HEK293 (cell line): ENCODE measurements at regions not wholly inside any gene's neighbourhood (a gene's known extent, or its start where the extent isn't known, plus 50 kb on each side); places are given as distances from the start of the nearest gene placed in this dataset.

Experiments
- CTCF ChIA-PET: fragments of 350-600 bp; formaldehyde crosslinking; extraction: SDS; loops from one replicate; lab custom pipeline; 2021; ENCODE audit warnings: antibody characterized with exemption; lab: Yijun Ruan, JAX
- POLR2A ChIA-PET: fragments of 300-600 bp; formaldehyde crosslinking; extraction: SDS; loops from one replicate; lab custom pipeline; 2020; ENCODE audit warnings: antibody characterized with exemption, inconsistent platforms; lab: Yijun Ruan, JAX
- H3K27ac ChIP-seq: fragments of 200-500 bp; sonication (Bioruptor generic); 2 replicates; pipeline ENCODE4 v1.5.1; 2014; ENCODE audit warnings: low read depth, low read length, control low read depth, inconsistent platforms; ENCODE audit errors: extremely low read depth
- H3K36me3 ChIP-seq, 2 experiments: fragments of 200-500 bp in 1 of 2; sonication (Bioruptor generic) in 1 of 2; 1 replicate in 1 of 2; 2 replicates in 1 of 2; pipeline ENCODE4 v1.5.1; 2014 to 2017; ENCODE audit warnings: inconsistent platforms in 2 of 2, low read length in 2 of 2; ENCODE audit not compliant: control insufficient read depth in 2 of 2, insufficient read depth in 1 of 2
- H3K4me1 ChIP-seq: fragments of 200-500 bp; sonication (Bioruptor generic); 2 replicates; pipeline ENCODE4 v1.5.1; 2014; ENCODE audit warnings: mild to moderate bottlenecking, low read length, inconsistent platforms; ENCODE audit not compliant: control insufficient read depth, insufficient read depth
- H3K4me3 ChIP-seq: 2 replicates; pipeline ENCODE4 v1.5.1; 2011; ENCODE audit warnings: low read depth, mild to moderate bottlenecking, control low read depth, low read length, moderate library complexity
- H3K9me3 ChIP-seq: fragments of 200-500 bp; sonication (Bioruptor generic); 2 replicates; pipeline ENCODE4 v1.5.1; 2014; ENCODE audit warnings: low read depth, low read length, inconsistent platforms; ENCODE audit not compliant: control insufficient read depth, insufficient read depth
- IKZF3 ChIP-seq: fragments of 450-650 bp; IDR thresholded peaks from 2 replicates; pipeline ENCODE4 v1.5.0; 2018; ENCODE audit warnings: missing biosample characterization, mild to moderate bottlenecking, missing genetic modification characterization, moderate library complexity
- ZNF114 ChIP-seq: fragments of 450-650 bp; formaldehyde crosslinking; IDR thresholded peaks from 2 replicates; pipeline ENCODE4 v1.5.0; 2017; ENCODE audit warnings: missing biosample characterization, missing genetic modification characterization
- ZNF211 ChIP-seq: fragments of 450-650 bp; formaldehyde crosslinking; IDR thresholded peaks from 2 replicates; pipeline ENCODE4 v1.5.1; 2016; ENCODE audit warnings: low read depth, missing biosample characterization, missing genetic modification characterization
- ZNF239 ChIP-seq: fragments of 450-650 bp; formaldehyde crosslinking; IDR thresholded peaks from 2 replicates; pipeline ENCODE4 v1.5.1; 2016; ENCODE audit warnings: missing biosample characterization, missing genetic modification characterization
- ZNF37A ChIP-seq: fragments of 450-650 bp; IDR thresholded peaks from 2 replicates; pipeline ENCODE4 v1.5.1; 2018; ENCODE audit warnings: missing biosample characterization, missing genetic modification characterization
- ZNF416 ChIP-seq: fragments of 450-650 bp; formaldehyde crosslinking; IDR thresholded peaks from 2 replicates; pipeline ENCODE4 v1.5.1; 2016; ENCODE audit warnings: missing biosample characterization, missing genetic modification characterization
- ZNF707 ChIP-seq: fragments of 450-650 bp; formaldehyde crosslinking; IDR thresholded peaks from 2 replicates; pipeline ENCODE4 v1.5.1; 2016; ENCODE audit warnings: missing biosample characterization, missing genetic modification characterization
- ZSCAN23 ChIP-seq: fragments of 450-650 bp; formaldehyde crosslinking; IDR thresholded peaks from 2 replicates; pipeline ENCODE4 v1.5.1; 2016; ENCODE audit warnings: missing biosample characterization, missing genetic modification characterization
- TF ChIP-seq, protein P1 (sequence below): fragments of 450-650 bp; formaldehyde crosslinking; IDR thresholded peaks from 2 replicates; pipeline ENCODE4 v1.5.1; 2017; ENCODE audit warnings: missing biosample characterization, missing genetic modification characterization
- TF ChIP-seq, protein P2 (sequence below): fragments of 450-650 bp; formaldehyde crosslinking; IDR thresholded peaks from 2 replicates; pipeline ENCODE4 v1.5.1; 2017; ENCODE audit warnings: missing biosample characterization, missing genetic modification characterization
- TF ChIP-seq, protein P3 (sequence below): fragments of 450-650 bp; formaldehyde crosslinking; IDR thresholded peaks from 2 replicates; pipeline ENCODE4 v1.5.1; 2016; ENCODE audit warnings: missing biosample characterization, missing genetic modification characterization
- TF ChIP-seq, protein P4 (sequence below): fragments of 450-650 bp; formaldehyde crosslinking; IDR thresholded peaks from 2 replicates; pipeline ENCODE4 v1.5.1; 2016; ENCODE audit warnings: missing biosample characterization, missing genetic modification characterization, low read depth
- TF ChIP-seq, protein P5 (sequence below): fragments of 450-650 bp; formaldehyde crosslinking; IDR thresholded peaks from 2 replicates; pipeline ENCODE4 v1.5.1; 2016; ENCODE audit warnings: missing biosample characterization, missing genetic modification characterization

DNA sequence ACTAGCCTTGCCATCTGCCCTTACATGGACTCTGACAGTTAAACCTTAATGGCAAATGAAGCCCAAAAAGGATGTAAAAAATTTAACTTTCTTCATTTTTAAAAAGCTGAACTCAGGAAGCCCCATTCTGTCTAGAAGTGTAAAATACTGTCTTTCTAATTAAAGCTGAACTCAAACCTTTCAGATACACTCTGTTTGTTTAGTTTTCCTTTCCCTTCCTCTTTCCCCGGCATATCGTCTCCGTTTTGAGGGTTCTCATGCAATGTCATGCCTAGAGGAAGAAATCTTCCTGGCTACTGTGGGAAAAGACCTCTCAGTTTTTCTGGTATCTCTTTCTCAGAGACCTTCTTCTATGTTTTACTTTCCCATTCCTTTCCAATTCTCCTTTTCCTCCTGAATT, 841.5 kb downstream of the DTWD2 start (continued):
- TF ChIP-seq, protein P1, sequence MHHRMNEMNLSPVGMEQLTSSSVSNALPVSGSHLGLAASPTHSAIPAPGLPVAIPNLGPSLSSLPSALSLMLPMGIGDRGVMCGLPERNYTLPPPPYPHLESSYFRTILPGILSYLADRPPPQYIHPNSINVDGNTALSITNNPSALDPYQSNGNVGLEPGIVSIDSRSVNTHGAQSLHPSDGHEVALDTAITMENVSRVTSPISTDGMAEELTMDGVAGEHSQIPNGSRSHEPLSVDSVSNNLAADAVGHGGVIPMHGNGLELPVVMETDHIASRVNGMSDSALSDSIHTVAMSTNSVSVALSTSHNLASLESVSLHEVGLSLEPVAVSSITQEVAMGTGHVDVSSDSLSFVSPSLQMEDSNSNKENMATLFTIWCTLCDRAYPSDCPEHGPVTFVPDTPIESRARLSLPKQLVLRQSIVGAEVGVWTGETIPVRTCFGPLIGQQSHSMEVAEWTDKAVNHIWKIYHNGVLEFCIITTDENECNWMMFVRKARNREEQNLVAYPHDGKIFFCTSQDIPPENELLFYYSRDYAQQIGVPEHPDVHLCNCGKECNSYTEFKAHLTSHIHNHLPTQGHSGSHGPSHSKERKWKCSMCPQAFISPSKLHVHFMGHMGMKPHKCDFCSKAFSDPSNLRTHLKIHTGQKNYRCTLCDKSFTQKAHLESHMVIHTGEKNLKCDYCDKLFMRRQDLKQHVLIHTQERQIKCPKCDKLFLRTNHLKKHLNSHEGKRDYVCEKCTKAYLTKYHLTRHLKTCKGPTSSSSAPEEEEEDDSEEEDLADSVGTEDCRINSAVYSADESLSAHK, result no peak

DNA sequence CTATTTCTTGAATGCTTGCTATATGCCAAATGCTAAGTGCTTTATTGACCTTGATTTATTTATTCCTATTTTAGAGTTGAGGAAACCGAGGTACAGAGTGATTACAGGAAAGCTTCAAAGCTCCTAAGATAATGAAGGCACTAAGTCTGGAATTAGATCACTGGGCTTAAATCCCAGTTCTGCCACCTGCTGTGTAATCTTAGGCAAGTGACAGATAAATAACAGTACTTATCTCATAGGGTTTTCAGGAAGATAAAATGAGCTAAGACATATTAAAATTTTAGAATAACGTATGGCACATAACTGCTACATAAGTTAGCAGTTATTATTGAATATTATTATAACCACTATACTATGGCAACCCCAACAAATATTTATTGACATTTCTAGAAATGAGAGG, 843.8 kb downstream of the DTWD2 start:
- Histone ChIP-seq H3K27ac (no peak overlapping the region), H3K4me1 (no peaks in the 10 kb centered on the region), H3K4me3 (no peak overlapping the region), H3K9me3 (no peaks in the 10 kb centered on the region), H3K36me3 (no peaks in the 10 kb centered on the region)
- ChIA-PET CTCF (interaction anchor here (0.5 kb wide), 1 partner anchor 185 kb away, joined by 6 read pairs; no protein-coding TSS in a partner anchor), POLR2A (no interaction called here)
- TF ChIP-seq ZSCAN23 (tag by site-specific recombination) (no peak), ZNF239 (tag by site-specific recombination) (no peak), ZNF37A (tag by site-specific recombination) (no peak)
- TF ChIP-seq, protein P2, sequence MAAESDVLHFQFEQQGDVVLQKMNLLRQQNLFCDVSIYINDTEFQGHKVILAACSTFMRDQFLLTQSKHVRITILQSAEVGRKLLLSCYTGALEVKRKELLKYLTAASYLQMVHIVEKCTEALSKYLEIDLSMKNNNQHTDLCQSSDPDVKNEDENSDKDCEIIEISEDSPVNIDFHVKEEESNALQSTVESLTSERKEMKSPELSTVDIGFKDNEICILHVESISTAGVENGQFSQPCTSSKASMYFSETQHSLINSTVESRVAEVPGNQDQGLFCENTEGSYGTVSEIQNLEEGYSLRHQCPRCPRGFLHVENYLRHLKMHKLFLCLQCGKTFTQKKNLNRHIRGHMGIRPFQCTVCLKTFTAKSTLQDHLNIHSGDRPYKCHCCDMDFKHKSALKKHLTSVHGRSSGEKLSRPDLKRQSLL, result no peak
- TF ChIP-seq, protein P3, sequence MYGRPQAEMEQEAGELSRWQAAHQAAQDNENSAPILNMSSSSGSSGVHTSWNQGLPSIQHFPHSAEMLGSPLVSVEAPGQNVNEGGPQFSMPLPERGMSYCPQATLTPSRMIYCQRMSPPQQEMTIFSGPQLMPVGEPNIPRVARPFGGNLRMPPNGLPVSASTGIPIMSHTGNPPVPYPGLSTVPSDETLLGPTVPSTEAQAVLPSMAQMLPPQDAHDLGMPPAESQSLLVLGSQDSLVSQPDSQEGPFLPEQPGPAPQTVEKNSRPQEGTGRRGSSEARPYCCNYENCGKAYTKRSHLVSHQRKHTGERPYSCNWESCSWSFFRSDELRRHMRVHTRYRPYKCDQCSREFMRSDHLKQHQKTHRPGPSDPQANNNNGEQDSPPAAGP, result no peak

DNA sequence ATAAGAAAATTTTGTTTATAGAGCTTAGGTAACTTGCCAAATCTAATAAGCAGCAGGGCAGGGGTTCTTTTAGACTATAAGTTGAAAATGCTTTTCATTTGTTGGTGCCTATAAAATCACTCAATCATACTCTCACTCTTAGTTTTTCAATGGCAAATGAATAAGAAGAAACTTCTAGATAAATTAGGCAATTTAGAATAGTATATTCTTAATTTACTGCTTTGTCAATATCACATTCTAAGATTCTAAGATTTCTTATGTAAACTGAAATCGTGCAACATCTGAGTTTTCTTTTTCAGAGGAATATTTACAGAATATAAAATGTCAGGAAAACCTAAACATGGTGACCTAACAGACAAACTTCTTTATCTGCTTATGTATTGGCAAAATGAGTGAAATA, 849.0 kb downstream of the DTWD2 start:
- TF ChIP-seq, protein P4, sequence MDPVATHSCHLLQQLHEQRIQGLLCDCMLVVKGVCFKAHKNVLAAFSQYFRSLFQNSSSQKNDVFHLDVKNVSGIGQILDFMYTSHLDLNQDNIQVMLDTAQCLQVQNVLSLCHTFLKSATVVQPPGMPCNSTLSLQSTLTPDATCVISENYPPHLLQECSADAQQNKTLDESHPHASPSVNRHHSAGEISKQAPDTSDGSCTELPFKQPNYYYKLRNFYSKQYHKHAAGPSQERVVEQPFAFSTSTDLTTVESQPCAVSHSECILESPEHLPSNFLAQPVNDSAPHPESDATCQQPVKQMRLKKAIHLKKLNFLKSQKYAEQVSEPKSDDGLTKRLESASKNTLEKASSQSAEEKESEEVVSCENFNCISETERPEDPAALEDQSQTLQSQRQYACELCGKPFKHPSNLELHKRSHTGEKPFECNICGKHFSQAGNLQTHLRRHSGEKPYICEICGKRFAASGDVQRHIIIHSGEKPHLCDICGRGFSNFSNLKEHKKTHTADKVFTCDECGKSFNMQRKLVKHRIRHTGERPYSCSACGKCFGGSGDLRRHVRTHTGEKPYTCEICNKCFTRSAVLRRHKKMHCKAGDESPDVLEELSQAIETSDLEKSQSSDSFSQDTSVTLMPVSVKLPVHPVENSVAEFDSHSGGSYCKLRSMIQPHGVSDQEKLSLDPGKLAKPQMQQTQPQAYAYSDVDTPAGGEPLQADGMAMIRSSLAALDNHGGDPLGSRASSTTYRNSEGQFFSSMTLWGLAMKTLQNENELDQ (tag by site-specific recombination), result no peak
- TF ChIP-seq ZNF114 (tag by site-specific recombination), result no peak
- TF ChIP-seq ZNF416 (tag by site-specific recombination), result no peak
- TF ChIP-seq, protein P5, sequence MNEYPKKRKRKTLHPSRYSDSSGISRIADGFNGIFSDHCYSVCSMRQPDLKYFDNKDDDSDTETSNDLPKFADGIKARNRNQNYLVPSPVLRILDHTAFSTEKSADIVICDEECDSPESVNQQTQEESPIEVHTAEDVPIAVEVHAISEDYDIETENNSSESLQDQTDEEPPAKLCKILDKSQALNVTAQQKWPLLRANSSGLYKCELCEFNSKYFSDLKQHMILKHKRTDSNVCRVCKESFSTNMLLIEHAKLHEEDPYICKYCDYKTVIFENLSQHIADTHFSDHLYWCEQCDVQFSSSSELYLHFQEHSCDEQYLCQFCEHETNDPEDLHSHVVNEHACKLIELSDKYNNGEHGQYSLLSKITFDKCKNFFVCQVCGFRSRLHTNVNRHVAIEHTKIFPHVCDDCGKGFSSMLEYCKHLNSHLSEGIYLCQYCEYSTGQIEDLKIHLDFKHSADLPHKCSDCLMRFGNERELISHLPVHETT, result no peak
- POLR2A ChIA-PET, result no interaction called here
- Histone ChIP-seq H3K4me1 (no peaks in the 10 kb centered on the region), H3K4me3 (no peak overlapping the region), H3K9me3 (no peaks in the 10 kb centered on the region), H3K27ac (no peak overlapping the region), H3K36me3 (no peaks in the 10 kb centered on the region)
- CTCF ChIA-PET, result no interaction called here

DNA sequence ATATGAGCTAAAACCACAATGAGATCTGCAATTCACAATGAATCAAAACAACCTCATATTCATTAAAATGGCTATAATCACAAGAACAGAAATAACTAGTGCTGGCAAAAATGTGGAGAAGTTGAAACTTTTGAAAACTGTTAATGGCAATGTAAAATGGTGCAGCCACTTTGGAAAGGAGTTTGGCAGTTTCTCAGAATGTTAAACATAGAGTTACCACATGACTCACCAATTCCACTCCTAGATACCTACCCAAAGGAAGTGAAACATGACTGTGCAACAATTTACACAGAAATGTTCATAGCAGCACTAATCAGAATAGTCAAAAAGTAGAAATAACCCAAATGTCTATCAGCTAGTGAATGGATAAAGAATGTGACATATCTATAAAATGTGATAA, 862.2 kb downstream of the DTWD2 start:
- Histone ChIP-seq H3K36me3 (no peaks in the 10 kb centered on the region), H3K4me1 (no peaks in the 10 kb centered on the region), H3K9me3 (no peaks in the 10 kb centered on the region), H3K27ac (no peak overlapping the region), H3K4me3 (no peak overlapping the region)
- TF ChIP-seq ZNF211 (tag by site-specific recombination), result no peak
- TF ChIP-seq IKZF3 (tag by site-specific recombination), result no peak
- TF ChIP-seq ZNF707 (tag by site-specific recombination), result no peak
- ChIA-PET CTCF (no interaction called here), POLR2A (no interaction called here)
